ENCODE measurements at regions not wholly inside any gene's neighbourhood (a gene's known extent, or its start where the extent isn't known, plus 50 kb on each side); places are given as distances from the start of the nearest gene placed in this dataset.
"Not testable (repeated sequence)": the region's sequence is repeated elsewhere in the genome, so short reads cannot be mapped to it uniquely, and the experiment has no call there.

DNA sequence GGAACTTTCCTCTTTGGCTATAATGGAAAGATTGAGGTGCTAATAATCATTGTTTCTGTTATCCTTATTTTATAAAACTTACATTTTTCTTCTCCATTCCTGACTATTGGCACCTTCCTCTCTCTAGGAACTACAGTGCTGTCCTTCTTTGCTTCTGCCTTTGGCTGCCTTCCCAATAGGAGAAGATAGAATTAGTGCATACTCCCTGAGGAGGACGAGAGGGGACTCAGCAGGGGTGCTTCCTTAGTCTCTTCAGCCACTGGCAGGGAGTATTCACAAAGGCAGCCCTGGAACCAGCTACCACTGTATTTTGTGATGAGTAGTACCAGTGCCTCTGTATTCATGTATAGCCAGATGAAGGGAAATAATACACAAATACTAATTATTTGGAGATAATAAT is 208.5 kb downstream of the FOXG1 start:
- no peak for TF ChIP-seq CTCF (IDR thresholded peaks at IDR 0.05; ENCODE audit: insufficient read depth, low read length, severe bottlenecking)
- DNase-seq (ENCODE audit: low read depth) (no peak), FAIRE-seq (no peak)
- Histone ChIP-seq H3K36me3 (ENCODE audit: control insufficient read depth, insufficient read depth, low read length) (no peaks in the 10 kb centered on the region), H3K27me3 (ENCODE audit: control insufficient read depth, insufficient read depth, low read length) (no peaks in the 10 kb centered on the region), H3K4me3 (ENCODE audit: low read depth, low read length) (no peak overlapping the region)

DNA sequence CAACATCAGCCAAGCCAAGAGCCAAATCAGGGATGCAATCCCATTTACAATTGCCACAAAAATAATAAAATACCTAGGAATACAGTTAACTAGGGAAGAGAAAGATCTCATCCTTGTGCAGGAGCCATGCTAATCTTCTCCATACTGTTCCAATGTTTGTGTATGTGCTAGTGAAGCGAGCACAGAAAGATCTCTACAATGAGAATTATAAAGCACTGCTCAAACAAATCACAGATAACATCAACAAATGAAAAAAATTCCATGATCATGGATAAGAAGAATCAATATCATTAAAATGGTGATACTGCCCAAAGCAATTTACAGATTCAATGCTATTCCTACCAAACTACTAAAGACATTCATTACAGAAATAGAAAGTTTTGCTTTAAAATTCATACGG is 215.6 kb downstream of the FOXG1 start:
- TF ChIP-seq CTCF (IDR thresholded peaks at IDR 0.05; ENCODE audit: insufficient read depth, low read length, severe bottlenecking): no peak
- no peak overlapping the region for H3K4me3 ChIP-seq (ENCODE audit: low read depth, low read length)
- no peak for DNase-seq (ENCODE audit: low read depth)
- FAIRE-seq: no peak
- H3K27me3 ChIP-seq (ENCODE audit: control insufficient read depth, insufficient read depth, low read length): no peaks in the 10 kb centered on the region
- no peaks in the 10 kb centered on the region for H3K36me3 ChIP-seq (ENCODE audit: control insufficient read depth, insufficient read depth, low read length)

DNA sequence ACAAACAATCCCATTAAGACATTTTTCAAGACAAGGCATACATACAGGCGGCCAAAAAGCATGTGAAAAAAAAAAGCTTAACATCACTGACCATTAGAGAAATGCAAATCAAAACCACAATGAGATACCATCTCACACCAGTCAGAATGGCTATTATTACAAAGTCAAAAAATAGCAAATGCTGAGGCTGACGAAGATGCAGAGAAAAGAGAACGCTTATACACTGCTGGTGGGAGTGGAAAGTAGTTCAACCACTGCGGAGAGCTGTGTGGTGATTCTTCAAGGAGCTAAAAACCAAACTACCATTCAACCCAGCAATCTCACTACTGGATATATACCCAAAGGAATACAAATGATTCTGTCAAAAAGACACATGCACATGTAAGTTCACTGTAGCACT is 216.7 kb downstream of the FOXG1 start:
- Histone ChIP-seq H3K27me3 (ENCODE audit: control insufficient read depth, insufficient read depth, low read length) (no peaks in the 10 kb centered on the region), H3K36me3 (ENCODE audit: control insufficient read depth, insufficient read depth, low read length) (no peaks in the 10 kb centered on the region), H3K4me3 (ENCODE audit: low read depth, low read length) (no peak overlapping the region)
- no peak for TF ChIP-seq CTCF (IDR thresholded peaks at IDR 0.05; ENCODE audit: insufficient read depth, low read length, severe bottlenecking)
- FAIRE-seq (no peak), DNase-seq (ENCODE audit: low read depth) (no peak)

GRCh38 chr14:28987516-28987915 is 220.9 kb downstream of the FOXG1 start:
- peak; percentile 49 for DNase-seq (ENCODE audit: low read depth)
- no peak for FAIRE-seq
- H3K27me3 ChIP-seq (ENCODE audit: control insufficient read depth, insufficient read depth, low read length): no peaks in the 10 kb centered on the region
- no peaks in the 10 kb centered on the region for H3K36me3 ChIP-seq (ENCODE audit: control insufficient read depth, insufficient read depth, low read length)
- no peak overlapping the region for H3K4me3 ChIP-seq (ENCODE audit: low read depth, low read length)
- TF ChIP-seq CTCF (IDR thresholded peaks at IDR 0.05; ENCODE audit: insufficient read depth, low read length, severe bottlenecking): no peak

- H3K4me3 ChIP-seq (ENCODE audit: low read depth, low read length); FAIRE-seq; H3K36me3 ChIP-seq (ENCODE audit: control insufficient read depth, insufficient read depth, low read length); H3K27me3 ChIP-seq (ENCODE audit: control insufficient read depth, insufficient read depth, low read length); DNase-seq (ENCODE audit: low read depth): not testable (repeated sequence)
Measured at GRCh38 chr14:28997196-28997595, 230.6 kb downstream of the FOXG1 start.

- TF ChIP-seq CTCF (IDR thresholded peaks at IDR 0.05; ENCODE audit: insufficient read depth, low read length, severe bottlenecking): no peak
- H3K4me3 ChIP-seq (ENCODE audit: low read depth, low read length): no peak overlapping the region
- no peaks in the 10 kb centered on the region for H3K36me3 ChIP-seq (ENCODE audit: control insufficient read depth, insufficient read depth, low read length)
- DNase-seq (ENCODE audit: low read depth) (no peak), FAIRE-seq (no peak)
- no peaks in the 10 kb centered on the region for H3K27me3 ChIP-seq (ENCODE audit: control insufficient read depth, insufficient read depth, low read length)
Measured at GRCh38 chr14:28999656-29000055, 233.1 kb downstream of the FOXG1 start.
